Glutamatergic neuron (in vitro differentiated cells): ENCODE measurements at regions not wholly inside any gene's neighbourhood (a gene's known extent, or its start where the extent isn't known, plus 50 kb on each side); places are given as distances from the start of the nearest gene placed in this dataset.

ENCODE experiments used
- DNase-seq: peaks from one replicate; pipeline ENCODE4 v3.0.0; 2022
- H3K27ac Mint-ChIP-seq: one replicate; pipeline ENCODE4 v1.8.0; 2020; ENCODE audit warnings: mild to moderate bottlenecking, mixed read lengths, inconsistent platforms; ENCODE audit not compliant: unreplicated experiment
- H3K27me3 Mint-ChIP-seq: one replicate; pipeline ENCODE4 v1.8.0; 2020; ENCODE audit warnings: mild to moderate bottlenecking, moderate library complexity, mixed read lengths, inconsistent platforms; ENCODE audit not compliant: unreplicated experiment
- H3K36me3 Mint-ChIP-seq: one replicate; pipeline ENCODE4 v1.8.0; 2020; ENCODE audit warnings: mild to moderate bottlenecking, mixed read lengths, inconsistent platforms; ENCODE audit not compliant: unreplicated experiment
- H3K4me1 Mint-ChIP-seq: one replicate; pipeline ENCODE4 v1.8.0; 2020; ENCODE audit warnings: mild to moderate bottlenecking, low read depth, mixed read lengths, inconsistent platforms; ENCODE audit not compliant: unreplicated experiment
- H3K4me3 Mint-ChIP-seq: one replicate; pipeline ENCODE4 v1.8.0; 2020; ENCODE audit warnings: mild to moderate bottlenecking, mixed read lengths, inconsistent platforms; ENCODE audit not compliant: unreplicated experiment
- H3K9me3 Mint-ChIP-seq: one replicate; pipeline ENCODE4 v1.8.0; 2020; ENCODE audit warnings: mild to moderate bottlenecking, moderate library complexity, mixed read lengths, inconsistent platforms; ENCODE audit not compliant: unreplicated experiment
- CTCF ChIP-seq: fragments of 200-600 bp; sonication (generic); IDR thresholded peaks from one replicate; pipeline ENCODE4 v1.5.0; 2021; ENCODE audit not compliant: partially characterized antibody, unreplicated experiment

- Mint-ChIP-seq H3K4me1 (no peaks in the 10 kb centered on the region), H3K4me3 (no peak overlapping the region), H3K36me3 (peaks cover 16% of the 10 kb centered on the region), H3K9me3 (no peaks in the 10 kb centered on the region), H3K27ac (no peak overlapping the region), H3K27me3 (peaks cover 2% of the 10 kb centered on the region)
- TF ChIP-seq CTCF: no peak
- DNase-seq: no peak
Observed at GRCh38 chr5:130896636-130897035, 268.4 kb downstream of the HINT1 start.

- no peak for TF ChIP-seq CTCF
- Mint-ChIP-seq H3K4me3 (no peak overlapping the region), H3K36me3 (peaks cover 12% of the 10 kb centered on the region), H3K27ac (no peak overlapping the region), H3K4me1 (no peaks in the 10 kb centered on the region), H3K27me3 (peaks cover 2% of the 10 kb centered on the region), H3K9me3 (no peaks in the 10 kb centered on the region)
- DNase-seq: no peak
Observed at GRCh38 chr5:130893006-130893405, 272.1 kb downstream of the HINT1 start.

- H3K4me3 Mint-ChIP-seq: no peak overlapping the region
- peaks cover 2% of the 10 kb centered on the region for H3K4me1 Mint-ChIP-seq
- H3K36me3 Mint-ChIP-seq: no peaks in the 10 kb centered on the region
- H3K9me3 Mint-ChIP-seq: no peaks in the 10 kb centered on the region
- no peak for TF ChIP-seq CTCF
- no peak overlapping the region for H3K27ac Mint-ChIP-seq
- no peak for DNase-seq
- peaks cover under 1% of the 10 kb centered on the region for H3K27me3 Mint-ChIP-seq
Observed at GRCh38 chr5:130890610-130891009, 274.4 kb downstream of the HINT1 start.

GRCh38 chr5:130885691-130886090 lies 279.4 kb downstream of the HINT1 start:
- Mint-ChIP-seq H3K4me1 (peaks cover 3% of the 10 kb centered on the region), H3K27ac (no peak overlapping the region), H3K27me3 (peaks cover 1% of the 10 kb centered on the region), H3K9me3 (no peaks in the 10 kb centered on the region), H3K4me3 (no peak overlapping the region), H3K36me3 (no peaks in the 10 kb centered on the region)
- DNase-seq: no peak
- no peak for TF ChIP-seq CTCF

- H3K9me3 Mint-ChIP-seq: no peaks in the 10 kb centered on the region
- peaks cover 3% of the 10 kb centered on the region for H3K4me1 Mint-ChIP-seq
- TF ChIP-seq CTCF: no peak
- no peak overlapping the region for H3K27ac Mint-ChIP-seq
- no peak for DNase-seq
- no peaks in the 10 kb centered on the region for H3K36me3 Mint-ChIP-seq
- peaks cover 1% of the 10 kb centered on the region for H3K27me3 Mint-ChIP-seq
- H3K4me3 Mint-ChIP-seq: no peak overlapping the region
Observed at GRCh38 chr5:130885027-130885426, 280.0 kb downstream of the HINT1 start.
